ENCODE measurements at regions not wholly inside any gene's neighbourhood (a gene's known extent, or its start where the extent isn't known, plus 50 kb on each side); places are given as distances from the start of the nearest gene placed in this dataset.

- no peaks in the 10 kb centered on the region for H3K27me3 ChIP-seq (ENCODE audit: control insufficient read depth, insufficient read depth, low read length)
- H3K4me3 ChIP-seq (ENCODE audit: low read depth, low read length): no peak overlapping the region
- H3K36me3 ChIP-seq (ENCODE audit: control insufficient read depth, insufficient read depth, low read length): no peaks in the 10 kb centered on the region
- DNase-seq (ENCODE audit: low read depth in 4 of 6, low spot score in 6 of 6): no peak
- peaks cover 6% of the 10 kb centered on the region for H3K9me3 ChIP-seq (ENCODE audit: control insufficient read depth, insufficient read depth, low read length)
- no peak overlapping the region for H3K27ac ChIP-seq (ENCODE audit: low read depth, low read length)
- H3K4me1 ChIP-seq (ENCODE audit: control insufficient read depth, insufficient read depth, low read length): peaks cover 3% of the 10 kb centered on the region
Measured at GRCh38 chr10:28733245-28733644, 55.9 kb downstream of the BAMBI start.

DNA sequence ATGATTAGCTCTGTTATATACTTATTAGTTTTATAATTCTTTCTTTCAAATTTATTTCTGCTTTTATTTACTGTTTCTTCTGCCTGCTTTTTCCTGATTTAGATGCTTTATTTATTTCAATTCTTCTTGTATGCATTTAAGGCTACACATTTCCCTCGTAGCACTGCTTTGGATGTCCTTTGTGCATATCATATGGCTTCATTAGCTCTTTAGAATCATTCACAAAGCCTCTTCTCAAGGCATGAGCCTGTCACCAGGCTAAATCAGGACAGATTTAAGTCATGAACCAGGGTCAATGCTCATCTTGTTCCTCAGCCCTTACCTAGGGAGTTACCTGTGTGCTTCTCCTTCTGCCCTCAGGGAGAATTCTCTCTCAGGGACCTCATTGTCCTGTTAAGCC lies 56.3 kb downstream of the BAMBI start:
- Histone ChIP-seq H3K36me3 (ENCODE audit: control insufficient read depth, insufficient read depth, low read length) (no peaks in the 10 kb centered on the region), H3K9me3 (ENCODE audit: control insufficient read depth, insufficient read depth, low read length) (peaks cover 6% of the 10 kb centered on the region), H3K4me3 (ENCODE audit: low read depth, low read length) (no peak overlapping the region), H3K4me1 (ENCODE audit: control insufficient read depth, insufficient read depth, low read length) (peaks cover 3% of the 10 kb centered on the region), H3K27ac (ENCODE audit: low read depth, low read length) (no peak overlapping the region), H3K27me3 (ENCODE audit: control insufficient read depth, insufficient read depth, low read length) (no peaks in the 10 kb centered on the region)
- no peak for DNase-seq (ENCODE audit: low read depth in 4 of 6, low spot score in 6 of 6)
- no CpG with 5 or more reads among the region's 1 CpG for WGBS (ENCODE audit: insufficient coverage)

DNA sequence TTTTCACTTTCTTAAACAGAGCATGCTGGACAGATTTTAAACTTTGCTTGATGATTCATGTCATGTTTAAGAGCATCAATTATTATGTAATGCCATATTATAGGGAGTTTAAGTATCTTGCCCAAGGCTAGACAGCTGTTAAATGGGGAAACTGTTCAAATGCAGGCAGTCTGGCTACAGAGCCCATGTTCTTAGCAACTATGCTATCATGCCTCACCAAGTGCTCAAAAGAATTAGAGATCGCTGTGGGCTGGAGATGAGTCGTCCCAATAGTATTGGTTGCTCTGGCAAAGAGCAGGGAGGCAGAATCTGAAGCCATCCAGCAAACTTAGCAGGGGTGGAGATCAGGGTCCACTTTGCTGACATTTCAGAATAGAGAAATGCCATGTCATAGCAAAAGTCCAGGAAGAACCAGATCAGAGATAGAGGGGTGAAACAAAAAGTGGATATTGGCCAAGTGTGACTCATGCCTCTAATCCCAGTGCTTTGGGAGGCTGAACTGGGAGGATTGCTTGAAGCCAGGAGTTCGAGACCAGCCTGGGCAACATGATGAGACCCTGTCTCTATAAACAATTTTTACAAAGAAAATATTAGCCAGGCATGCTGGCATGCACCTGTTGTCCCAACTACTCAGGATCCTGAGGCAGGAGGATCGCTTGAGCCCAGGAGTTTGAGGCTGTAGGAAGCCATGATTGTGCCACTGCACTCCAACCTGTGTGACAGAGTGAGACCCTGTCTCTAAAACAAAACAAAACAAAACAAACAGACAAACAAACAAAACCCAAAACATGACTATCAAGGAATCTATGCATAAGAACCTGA lies 57.8 kb downstream of the BAMBI start:
- Histone ChIP-seq H3K4me1 (ENCODE audit: control insufficient read depth, insufficient read depth, low read length) (peaks cover 3% of the 10 kb centered on the region), H3K4me3 (ENCODE audit: low read depth, low read length) (no peak overlapping the region), H3K27me3 (ENCODE audit: control insufficient read depth, insufficient read depth, low read length) (no peaks in the 10 kb centered on the region), H3K9me3 (ENCODE audit: control insufficient read depth, insufficient read depth, low read length) (peaks cover 6% of the 10 kb centered on the region), H3K27ac (ENCODE audit: low read depth, low read length) (no peak overlapping the region), H3K36me3 (ENCODE audit: control insufficient read depth, insufficient read depth, low read length) (no peaks in the 10 kb centered on the region)
- DNase-seq (ENCODE audit: low read depth in 4 of 6, low spot score in 6 of 6): peak in 1 of 6 donors; percentile 61
- 76% methylated on average over 4 of the region's 4 CpGs for WGBS (ENCODE audit: insufficient coverage)

DNA sequence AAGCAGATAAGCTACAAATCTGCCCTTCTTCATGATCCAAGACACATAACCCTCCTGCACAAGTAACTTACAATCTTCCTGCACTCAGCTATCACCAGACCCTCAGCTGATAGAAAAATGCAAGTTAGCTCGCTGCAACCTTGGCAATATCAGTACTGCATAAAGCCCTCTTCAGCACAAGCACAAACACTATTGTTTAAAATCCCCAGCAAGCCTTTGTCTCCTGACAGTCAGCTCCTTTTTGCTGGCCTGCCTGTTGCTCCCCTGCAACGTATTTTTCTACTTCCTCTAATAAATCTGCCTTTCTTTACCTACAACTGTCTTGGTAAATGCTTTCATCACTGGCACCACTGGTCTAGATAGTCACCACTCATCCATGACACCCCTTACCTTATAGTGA lies 59.8 kb downstream of the BAMBI start:
- H3K9me3 ChIP-seq (ENCODE audit: control insufficient read depth, insufficient read depth, low read length): peaks cover 6% of the 10 kb centered on the region
- whole genome bisulfite sequencing (ENCODE audit: insufficient coverage): 29% methylated on average over 2 of the region's 2 CpGs
- H3K27ac ChIP-seq (ENCODE audit: low read depth, low read length): no peak overlapping the region
- DNase-seq (ENCODE audit: low read depth in 4 of 6, low spot score in 6 of 6): no peak
- no peaks in the 10 kb centered on the region for H3K36me3 ChIP-seq (ENCODE audit: control insufficient read depth, insufficient read depth, low read length)
- H3K4me3 ChIP-seq (ENCODE audit: low read depth, low read length): no peak overlapping the region
- H3K27me3 ChIP-seq (ENCODE audit: control insufficient read depth, insufficient read depth, low read length): no peaks in the 10 kb centered on the region
- no peaks in the 10 kb centered on the region for H3K4me1 ChIP-seq (ENCODE audit: control insufficient read depth, insufficient read depth, low read length)

GRCh38 chr10:28738200-28738599 lies 60.9 kb downstream of the BAMBI start:
- Histone ChIP-seq H3K36me3 (ENCODE audit: control insufficient read depth, insufficient read depth, low read length) (no peaks in the 10 kb centered on the region), H3K4me3 (ENCODE audit: low read depth, low read length) (no peak overlapping the region), H3K27me3 (ENCODE audit: control insufficient read depth, insufficient read depth, low read length) (no peaks in the 10 kb centered on the region), H3K4me1 (ENCODE audit: control insufficient read depth, insufficient read depth, low read length) (no peaks in the 10 kb centered on the region), H3K9me3 (ENCODE audit: control insufficient read depth, insufficient read depth, low read length) (peaks cover 6% of the 10 kb centered on the region), H3K27ac (ENCODE audit: low read depth, low read length) (no peak overlapping the region)
- no peak for DNase-seq (ENCODE audit: low read depth in 4 of 6, low spot score in 6 of 6)
- WGBS (ENCODE audit: insufficient coverage): 93% methylated on average over 1 of the region's 1 CpG

DNA sequence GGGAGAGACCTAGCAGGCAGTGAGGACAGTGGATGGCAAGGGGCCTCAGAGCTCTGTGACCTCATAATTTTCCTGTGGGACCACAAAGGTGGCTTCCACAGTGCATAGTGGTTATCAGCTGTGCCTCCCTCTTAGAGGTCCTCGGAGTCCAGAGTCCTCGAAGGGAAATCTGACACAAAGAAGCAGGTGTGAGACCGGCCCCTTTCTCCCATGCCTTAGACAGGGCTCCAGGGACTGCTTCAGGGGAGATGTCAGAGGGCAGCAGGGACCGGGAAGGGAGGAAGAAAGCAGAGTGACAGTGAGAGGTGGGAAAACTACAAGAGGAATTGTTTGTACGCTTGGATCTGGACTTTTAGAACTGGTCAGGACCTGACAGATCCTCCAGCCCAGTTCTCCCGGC lies 66.3 kb downstream of the BAMBI start:
- Histone ChIP-seq H3K4me1 (ENCODE audit: control insufficient read depth, insufficient read depth, low read length) (no peaks in the 10 kb centered on the region), H3K27me3 (ENCODE audit: control insufficient read depth, insufficient read depth, low read length) (peaks cover 2% of the 10 kb centered on the region), H3K27ac (ENCODE audit: low read depth, low read length) (no peak overlapping the region), H3K4me3 (ENCODE audit: low read depth, low read length) (no peak overlapping the region), H3K36me3 (ENCODE audit: control insufficient read depth, insufficient read depth, low read length) (no peaks in the 10 kb centered on the region), H3K9me3 (ENCODE audit: control insufficient read depth, insufficient read depth, low read length) (no peaks in the 10 kb centered on the region)
- 71% methylated on average over 4 of the region's 6 CpGs for WGBS (ENCODE audit: insufficient coverage)
- DNase-seq (ENCODE audit: low read depth in 4 of 6, low spot score in 6 of 6): no peak

DNA sequence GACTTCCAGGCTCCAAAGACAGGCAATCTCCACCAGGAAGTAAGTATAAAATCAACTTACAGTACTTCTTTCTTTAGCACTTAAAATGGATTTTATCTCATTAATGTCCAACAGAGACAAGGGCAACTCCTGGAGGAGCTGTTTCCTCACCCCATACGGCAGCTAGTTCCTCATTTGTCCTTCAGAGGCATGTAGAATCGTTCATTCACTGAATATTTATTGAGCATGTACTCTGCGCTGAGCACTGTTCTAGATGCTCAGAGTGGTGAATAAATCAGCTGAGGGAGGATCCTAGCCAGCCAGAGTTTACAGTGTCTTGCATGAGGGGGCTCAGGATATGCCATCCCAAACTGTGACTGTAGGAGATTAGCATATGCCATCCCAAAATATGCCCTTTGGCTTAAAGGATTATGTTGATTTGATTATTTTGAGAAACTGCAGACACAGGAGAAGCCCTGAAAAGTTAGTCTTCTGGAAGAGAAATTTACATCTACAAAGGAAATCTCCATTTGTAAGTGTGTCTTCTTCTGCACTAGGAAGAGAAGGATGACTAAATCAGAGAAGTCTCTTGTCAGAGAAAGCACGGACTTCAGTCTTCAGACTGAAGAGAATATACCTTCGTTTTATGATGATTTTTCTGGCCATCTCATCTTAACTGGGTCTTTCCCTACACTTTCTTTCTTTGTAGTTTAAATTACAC lies 66.9 kb downstream of the BAMBI start:
- 60% methylated on average over 1 of the region's 5 CpGs for WGBS (ENCODE audit: insufficient coverage)
- no peak for DNase-seq (ENCODE audit: low read depth in 4 of 6, low spot score in 6 of 6)
- H3K4me3 ChIP-seq (ENCODE audit: low read depth, low read length): no peak overlapping the region
- no peaks in the 10 kb centered on the region for H3K36me3 ChIP-seq (ENCODE audit: control insufficient read depth, insufficient read depth, low read length)
- H3K4me1 ChIP-seq (ENCODE audit: control insufficient read depth, insufficient read depth, low read length): no peaks in the 10 kb centered on the region
- H3K9me3 ChIP-seq (ENCODE audit: control insufficient read depth, insufficient read depth, low read length): no peaks in the 10 kb centered on the region
- no peak overlapping the region for H3K27ac ChIP-seq (ENCODE audit: low read depth, low read length)
- H3K27me3 ChIP-seq (ENCODE audit: control insufficient read depth, insufficient read depth, low read length): peaks cover 2% of the 10 kb centered on the region

DNA sequence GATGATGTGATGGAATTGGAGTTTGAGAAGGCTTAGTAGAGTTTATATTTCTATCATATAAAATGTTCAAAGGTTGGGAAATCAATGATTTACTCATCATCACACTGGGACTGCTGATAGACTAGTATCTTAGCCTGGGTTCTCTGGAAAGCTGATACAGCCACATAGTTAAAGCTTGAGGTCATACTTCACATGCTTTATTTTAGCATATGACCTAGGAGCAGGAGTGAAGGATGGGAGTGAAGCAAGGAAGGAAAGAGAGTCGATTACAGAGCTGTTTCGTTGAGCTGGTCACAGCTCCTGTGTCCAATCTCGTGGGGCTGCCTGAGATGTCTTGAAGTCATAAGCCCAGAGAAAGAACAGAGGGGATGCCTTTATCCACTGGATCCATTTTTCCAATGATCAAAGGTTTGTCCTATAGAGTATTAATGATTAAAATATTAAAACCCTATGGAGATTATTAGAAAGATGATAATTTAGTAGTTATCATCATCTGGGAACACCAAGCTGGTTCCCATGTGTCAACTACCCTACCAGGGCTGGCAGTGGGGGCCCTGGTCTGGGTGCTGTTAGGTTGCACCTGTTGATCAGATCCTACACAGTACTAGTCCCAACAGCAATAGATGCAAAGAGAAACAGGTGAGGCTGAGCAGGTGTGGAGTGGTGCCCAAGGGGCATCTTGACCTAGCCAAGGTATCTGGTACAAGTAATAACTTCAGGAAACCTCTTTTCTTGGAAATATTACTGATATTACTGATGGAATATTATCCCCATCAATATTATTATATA lies 77.8 kb downstream of the BAMBI start:
- Histone ChIP-seq H3K9me3 (ENCODE audit: control insufficient read depth, insufficient read depth, low read length) (no peaks in the 10 kb centered on the region), H3K4me3 (ENCODE audit: low read depth, low read length) (no peak overlapping the region), H3K36me3 (ENCODE audit: control insufficient read depth, insufficient read depth, low read length) (no peaks in the 10 kb centered on the region), H3K27me3 (ENCODE audit: control insufficient read depth, insufficient read depth, low read length) (no peaks in the 10 kb centered on the region), H3K27ac (ENCODE audit: low read depth, low read length) (no peak overlapping the region), H3K4me1 (ENCODE audit: control insufficient read depth, insufficient read depth, low read length) (no peaks in the 10 kb centered on the region)
- no peak for DNase-seq (ENCODE audit: low read depth in 4 of 6, low spot score in 6 of 6)
- WGBS (ENCODE audit: insufficient coverage): 100% methylated on average over 2 of the region's 3 CpGs

DNA sequence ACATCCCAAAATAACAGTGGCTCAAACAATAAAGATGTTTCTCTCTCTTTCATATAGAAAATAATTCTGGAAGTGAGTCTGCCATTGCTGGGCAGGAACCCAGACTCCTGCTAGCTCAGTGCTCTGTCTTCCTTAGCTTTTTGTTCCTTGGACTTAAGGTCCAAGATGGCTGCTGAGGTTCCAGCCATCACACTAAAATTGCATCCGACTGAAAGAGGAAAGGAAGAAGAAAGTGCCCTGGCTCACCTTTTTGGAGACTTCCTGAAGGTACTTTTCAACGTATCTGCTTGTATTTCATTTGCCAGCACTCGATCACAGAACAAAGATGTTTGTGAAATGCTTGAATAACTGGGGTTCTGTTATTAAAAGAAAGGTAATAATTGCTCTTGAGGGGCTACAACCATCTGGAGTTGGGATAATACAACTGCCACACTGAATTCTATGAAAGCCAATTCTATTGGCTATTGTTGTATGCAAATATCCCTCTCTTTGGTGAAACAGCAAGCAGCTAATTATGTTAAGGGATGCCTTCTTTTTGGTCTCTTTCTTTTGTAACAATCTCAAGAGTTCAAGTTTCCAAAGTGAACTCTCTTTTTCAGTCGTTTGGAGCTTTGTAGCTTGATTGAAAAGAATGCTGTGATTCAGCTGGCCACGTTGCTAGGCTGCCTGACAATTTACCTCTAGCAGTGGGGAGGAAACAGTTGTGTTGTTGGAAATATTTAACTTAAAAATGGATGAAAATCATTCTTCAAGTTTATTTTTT lies 83.9 kb downstream of the BAMBI start:
- DNase-seq (ENCODE audit: low read depth in 4 of 6, low spot score in 6 of 6): peak in 5 of 6 donors; percentile 11 to 79 (median 38)
- no peak overlapping the region for H3K4me3 ChIP-seq (ENCODE audit: low read depth, low read length)
- no peaks in the 10 kb centered on the region for H3K4me1 ChIP-seq (ENCODE audit: control insufficient read depth, insufficient read depth, low read length)
- H3K27ac ChIP-seq (ENCODE audit: low read depth, low read length): peak overlapping the region; percentile 5
- WGBS (ENCODE audit: insufficient coverage): 0% methylated on average over 1 of the region's 5 CpGs
- no peaks in the 10 kb centered on the region for H3K36me3 ChIP-seq (ENCODE audit: control insufficient read depth, insufficient read depth, low read length)
- peaks cover 3% of the 10 kb centered on the region for H3K9me3 ChIP-seq (ENCODE audit: control insufficient read depth, insufficient read depth, low read length)
- H3K27me3 ChIP-seq (ENCODE audit: control insufficient read depth, insufficient read depth, low read length): no peaks in the 10 kb centered on the region

All from spinal cord (tissue), 9 donors.